ENCODE measurements at regions not wholly inside any gene's neighbourhood (a gene's known extent, or its start where the extent isn't known, plus 50 kb on each side); places are given as distances from the start of the nearest gene placed in this dataset.

DNA sequence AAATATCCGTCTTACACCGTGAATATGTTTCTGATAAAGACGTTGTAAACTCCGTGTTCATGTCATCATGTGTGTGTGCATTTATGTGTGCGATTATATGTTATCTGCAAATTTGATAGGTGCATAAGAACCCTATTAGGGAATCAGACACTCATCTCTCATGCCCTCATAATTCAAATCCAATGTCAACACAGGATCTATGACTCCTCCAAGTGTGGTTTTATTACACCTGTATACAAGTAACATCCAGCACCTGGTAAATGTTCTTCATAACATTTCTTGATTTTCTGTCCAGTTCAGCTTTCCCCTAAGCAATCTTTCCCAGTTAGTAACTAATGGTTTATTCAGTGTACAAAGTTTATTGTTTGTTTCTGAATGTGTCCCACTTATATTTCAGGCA is 681.9 kb downstream of the CDH11 start:
- H3K4me1 ChIP-seq (ENCODE audit: control insufficient read depth in 1 of 2, insufficient read depth in 2 of 2, low read length in 2 of 2), result no peaks in the 10 kb centered on the region
- no peak overlapping the region for H3K27ac ChIP-seq (ENCODE audit: low read depth, low read length)
- H3K9ac ChIP-seq (ENCODE audit: low read depth in 1 of 2, low read length in 2 of 2), result no peak overlapping the region
- no peaks in the 10 kb centered on the region for H3K36me3 ChIP-seq (ENCODE audit: control insufficient read depth in 1 of 2, insufficient read depth in 2 of 2, low read length in 2 of 2)
- peaks cover 0 to 3% of the 10 kb centered on the region in 2 donors for H3K9me3 ChIP-seq (ENCODE audit: control insufficient read depth in 1 of 2, low read length in 2 of 2)
- no peaks in the 10 kb centered on the region for H3K27me3 ChIP-seq (ENCODE audit: control insufficient read depth in 1 of 2, insufficient read depth in 2 of 2, low read length in 2 of 2)
- no peak overlapping the region for H3K4me3 ChIP-seq (ENCODE audit: low read depth in 1 of 2, low read length in 2 of 2)

DNA sequence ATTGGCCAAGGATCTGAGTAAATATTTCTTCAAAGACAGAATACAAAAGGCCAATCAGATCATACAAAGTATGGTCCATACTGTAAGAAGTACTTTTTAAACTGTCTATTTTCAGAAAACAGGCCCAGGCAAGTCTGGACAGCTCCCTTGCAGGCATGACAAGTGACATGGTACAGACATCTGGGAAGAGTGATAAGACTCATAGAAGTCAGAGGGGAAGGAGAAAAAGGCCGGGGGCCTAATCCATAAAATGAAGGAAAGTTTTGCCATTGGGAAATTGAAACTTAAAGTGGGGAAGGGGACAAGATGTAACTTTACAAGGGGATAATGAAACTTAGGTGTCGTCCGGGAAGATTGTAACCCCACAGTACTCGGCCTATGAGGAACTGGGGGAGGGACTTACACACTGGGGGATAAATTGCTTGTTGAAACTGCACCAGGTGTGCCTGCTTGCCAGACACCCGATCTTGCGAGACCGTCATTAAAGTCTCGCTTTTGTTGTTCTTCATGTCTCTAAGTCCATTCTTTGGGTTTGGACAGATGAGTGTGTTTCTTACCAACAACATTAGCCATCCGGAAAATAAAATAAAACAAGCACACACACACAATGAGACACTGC is 684.0 kb downstream of the CDH11 start:
- Histone ChIP-seq H3K9ac (ENCODE audit: low read depth in 1 of 2, low read length in 2 of 2) (no peak overlapping the region), H3K4me1 (ENCODE audit: control insufficient read depth in 1 of 2, insufficient read depth in 2 of 2, low read length in 2 of 2) (no peaks in the 10 kb centered on the region), H3K9me3 (ENCODE audit: control insufficient read depth in 1 of 2, low read length in 2 of 2) (peaks cover 0 to 3% of the 10 kb centered on the region in 2 donors), H3K27me3 (ENCODE audit: control insufficient read depth in 1 of 2, insufficient read depth in 2 of 2, low read length in 2 of 2) (no peaks in the 10 kb centered on the region), H3K4me3 (ENCODE audit: low read depth in 1 of 2, low read length in 2 of 2) (no peak overlapping the region), H3K27ac (ENCODE audit: low read depth, low read length) (no peak overlapping the region), H3K36me3 (ENCODE audit: control insufficient read depth in 1 of 2, insufficient read depth in 2 of 2, low read length in 2 of 2) (no peaks in the 10 kb centered on the region)

DNA sequence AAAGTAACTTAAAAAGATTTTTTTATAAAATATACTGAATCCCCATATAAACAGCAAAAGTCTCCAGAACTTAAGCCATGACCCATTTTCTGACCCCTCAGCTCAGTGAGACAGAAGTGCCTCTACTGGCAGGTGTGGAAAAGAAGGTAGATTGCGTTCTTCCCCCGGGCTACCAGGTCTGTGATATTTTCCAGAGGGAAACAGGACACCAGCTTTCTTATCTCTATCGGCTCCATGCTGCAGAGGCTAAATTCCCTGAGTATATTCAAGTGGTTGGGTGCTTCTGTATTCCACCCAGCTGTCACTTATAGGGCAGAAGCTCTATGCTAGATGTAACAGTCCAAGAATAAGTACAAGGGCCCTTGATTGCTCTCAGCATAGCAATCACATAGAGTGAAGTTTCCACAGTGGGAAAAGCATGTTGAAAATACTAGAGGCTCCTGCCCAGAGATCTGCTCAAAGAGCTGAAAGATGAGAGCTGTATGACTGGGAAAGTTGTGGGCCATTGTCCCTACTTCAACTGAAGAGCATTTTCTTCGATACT is 687.3 kb downstream of the CDH11 start:
- Histone ChIP-seq H3K9me3 (ENCODE audit: control insufficient read depth in 1 of 2, low read length in 2 of 2) (peaks cover 3% of the 10 kb centered on the region in 2 donors), H3K27me3 (ENCODE audit: control insufficient read depth in 1 of 2, insufficient read depth in 2 of 2, low read length in 2 of 2) (no peaks in the 10 kb centered on the region), H3K27ac (ENCODE audit: low read depth, low read length) (no peak overlapping the region), H3K36me3 (ENCODE audit: control insufficient read depth in 1 of 2, insufficient read depth in 2 of 2, low read length in 2 of 2) (no peaks in the 10 kb centered on the region), H3K9ac (ENCODE audit: low read depth in 1 of 2, low read length in 2 of 2) (no peak overlapping the region), H3K4me3 (ENCODE audit: low read depth in 1 of 2, low read length in 2 of 2) (no peak overlapping the region), H3K4me1 (ENCODE audit: control insufficient read depth in 1 of 2, insufficient read depth in 2 of 2, low read length in 2 of 2) (no peaks in the 10 kb centered on the region)

DNA sequence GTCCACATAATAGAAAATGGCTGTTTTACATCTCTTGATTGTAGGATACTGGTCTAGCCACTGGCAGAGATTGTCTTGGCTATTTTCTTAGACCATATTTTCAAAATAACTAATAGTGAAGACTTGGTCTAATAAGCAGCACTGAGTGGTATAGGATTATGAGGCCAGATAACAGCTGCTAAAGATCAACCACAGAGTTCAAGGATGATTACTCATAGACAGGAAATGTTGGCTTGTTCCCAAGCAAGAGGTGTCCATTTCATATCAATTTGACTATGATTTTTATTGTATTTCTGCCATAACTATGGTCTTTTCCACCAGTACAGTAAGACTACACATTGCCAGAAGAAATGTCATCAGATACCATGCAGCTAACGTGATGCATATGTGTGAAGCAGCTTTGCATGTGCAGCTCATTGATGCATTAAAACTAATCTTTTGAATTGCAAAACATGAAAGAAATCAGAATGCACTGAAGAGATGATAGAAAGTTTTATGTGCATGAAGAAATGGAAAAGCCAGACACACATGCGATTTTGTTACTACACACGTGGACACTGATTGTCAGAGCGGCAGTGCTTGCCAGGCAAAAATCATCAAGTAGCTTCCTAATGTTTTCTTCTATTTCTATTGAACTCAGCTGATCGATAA is 693.3 kb downstream of the CDH11 start:
- H3K27ac ChIP-seq (ENCODE audit: low read depth, low read length), result no peak overlapping the region
- H3K4me3 ChIP-seq (ENCODE audit: low read depth in 1 of 2, low read length in 2 of 2), result no peak overlapping the region
- no peak overlapping the region for H3K9ac ChIP-seq (ENCODE audit: low read depth in 1 of 2, low read length in 2 of 2)
- no peaks in the 10 kb centered on the region for H3K27me3 ChIP-seq (ENCODE audit: control insufficient read depth in 1 of 2, insufficient read depth in 2 of 2, low read length in 2 of 2)
- H3K36me3 ChIP-seq (ENCODE audit: control insufficient read depth in 1 of 2, insufficient read depth in 2 of 2, low read length in 2 of 2), result no peaks in the 10 kb centered on the region
- H3K9me3 ChIP-seq (ENCODE audit: control insufficient read depth in 1 of 2, low read length in 2 of 2), result peaks cover 0 to 3% of the 10 kb centered on the region in 2 donors
- no peaks in the 10 kb centered on the region for H3K4me1 ChIP-seq (ENCODE audit: control insufficient read depth in 1 of 2, insufficient read depth in 2 of 2, low read length in 2 of 2)

DNA sequence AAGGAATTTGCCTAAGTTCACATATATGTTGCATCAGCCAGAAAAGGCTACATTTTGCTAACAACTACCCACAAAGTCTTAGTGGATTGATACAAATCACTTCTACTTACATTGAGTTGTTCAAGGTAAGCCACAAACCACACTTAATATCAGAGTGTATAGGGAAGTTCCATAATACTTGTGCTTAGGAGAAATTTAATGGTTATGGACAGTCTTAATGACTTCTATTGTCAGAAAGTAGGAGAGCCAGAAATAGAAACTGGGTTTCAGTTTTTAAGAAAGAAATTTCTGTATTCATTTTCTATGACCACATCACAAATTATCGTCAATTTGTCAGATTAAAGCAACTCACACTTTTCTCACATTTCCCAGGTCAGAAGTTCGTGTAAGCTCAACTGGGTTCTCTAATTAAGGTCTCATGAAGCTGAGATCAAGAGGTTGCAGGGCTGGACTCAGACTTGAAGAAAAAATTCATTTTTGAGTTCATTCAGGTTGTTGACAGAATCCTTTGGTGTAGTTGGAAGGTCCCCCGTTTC is 695.7 kb downstream of the CDH11 start:
- no peaks in the 10 kb centered on the region for H3K36me3 ChIP-seq (ENCODE audit: control insufficient read depth in 1 of 2, insufficient read depth in 2 of 2, low read length in 2 of 2)
- no peak overlapping the region for H3K9ac ChIP-seq (ENCODE audit: low read depth in 1 of 2, low read length in 2 of 2)
- H3K9me3 ChIP-seq (ENCODE audit: control insufficient read depth in 1 of 2, low read length in 2 of 2), result no peaks in the 10 kb centered on the region
- H3K27me3 ChIP-seq (ENCODE audit: control insufficient read depth in 1 of 2, insufficient read depth in 2 of 2, low read length in 2 of 2), result no peaks in the 10 kb centered on the region
- no peak overlapping the region for H3K4me3 ChIP-seq (ENCODE audit: low read depth in 1 of 2, low read length in 2 of 2)
- no peaks in the 10 kb centered on the region for H3K4me1 ChIP-seq (ENCODE audit: control insufficient read depth in 1 of 2, insufficient read depth in 2 of 2, low read length in 2 of 2)
- no peak overlapping the region for H3K27ac ChIP-seq (ENCODE audit: low read depth, low read length)

DNA sequence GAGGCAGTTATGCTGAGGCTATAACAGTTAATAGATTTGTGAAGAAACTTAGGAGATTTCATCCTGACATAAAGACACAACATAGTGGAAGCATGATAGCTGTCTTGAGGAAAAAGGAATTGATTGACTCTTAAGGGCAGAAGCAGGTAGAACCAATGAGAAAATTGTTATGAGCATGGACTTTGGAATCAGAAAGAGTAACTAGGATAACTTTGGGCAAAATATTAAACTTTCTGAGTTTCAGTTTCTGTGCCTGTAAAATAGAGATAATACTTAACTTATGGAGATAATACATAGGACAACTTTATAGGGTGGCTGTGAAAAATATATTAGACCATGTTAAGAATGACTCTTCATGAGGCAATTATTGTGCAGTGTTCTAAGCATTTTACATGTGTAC is 696.5 kb downstream of the CDH11 start:
- Histone ChIP-seq H3K4me1 (ENCODE audit: control insufficient read depth in 1 of 2, insufficient read depth in 2 of 2, low read length in 2 of 2) (no peaks in the 10 kb centered on the region), H3K36me3 (ENCODE audit: control insufficient read depth in 1 of 2, insufficient read depth in 2 of 2, low read length in 2 of 2) (no peaks in the 10 kb centered on the region), H3K27ac (ENCODE audit: low read depth, low read length) (no peak overlapping the region), H3K4me3 (ENCODE audit: low read depth in 1 of 2, low read length in 2 of 2) (no peak overlapping the region), H3K9ac (ENCODE audit: low read depth in 1 of 2, low read length in 2 of 2) (no peak overlapping the region), H3K9me3 (ENCODE audit: control insufficient read depth in 1 of 2, low read length in 2 of 2) (no peaks in the 10 kb centered on the region), H3K27me3 (ENCODE audit: control insufficient read depth in 1 of 2, insufficient read depth in 2 of 2, low read length in 2 of 2) (no peaks in the 10 kb centered on the region)

DNA sequence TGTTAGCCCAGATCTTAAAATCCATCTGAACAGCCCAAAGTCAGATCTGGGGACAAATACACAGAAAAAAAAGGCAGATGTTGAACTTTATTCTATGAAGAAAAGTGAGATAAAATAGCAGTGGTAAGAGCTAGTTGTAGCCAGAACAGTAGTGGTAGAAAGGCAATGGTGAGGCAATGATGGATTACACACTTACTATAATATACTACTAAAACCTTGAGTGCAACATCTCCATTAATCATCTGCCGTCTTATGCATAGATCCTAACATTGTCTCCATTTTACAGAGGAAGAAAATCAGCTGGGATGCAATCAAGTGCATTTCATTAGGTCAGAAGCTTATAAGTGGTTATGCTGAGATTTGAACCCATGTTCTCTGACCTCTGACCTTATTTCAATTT is 699.6 kb downstream of the CDH11 start:
- Histone ChIP-seq H3K4me1 (ENCODE audit: control insufficient read depth in 1 of 2, insufficient read depth in 2 of 2, low read length in 2 of 2) (no peaks in the 10 kb centered on the region), H3K27me3 (ENCODE audit: control insufficient read depth in 1 of 2, insufficient read depth in 2 of 2, low read length in 2 of 2) (no peaks in the 10 kb centered on the region), H3K27ac (ENCODE audit: low read depth, low read length) (no peak overlapping the region), H3K36me3 (ENCODE audit: control insufficient read depth in 1 of 2, insufficient read depth in 2 of 2, low read length in 2 of 2) (no peaks in the 10 kb centered on the region), H3K4me3 (ENCODE audit: low read depth in 1 of 2, low read length in 2 of 2) (no peak overlapping the region), H3K9ac (ENCODE audit: low read depth in 1 of 2, low read length in 2 of 2) (no peak overlapping the region), H3K9me3 (ENCODE audit: control insufficient read depth in 1 of 2, low read length in 2 of 2) (no peaks in the 10 kb centered on the region)

DNA sequence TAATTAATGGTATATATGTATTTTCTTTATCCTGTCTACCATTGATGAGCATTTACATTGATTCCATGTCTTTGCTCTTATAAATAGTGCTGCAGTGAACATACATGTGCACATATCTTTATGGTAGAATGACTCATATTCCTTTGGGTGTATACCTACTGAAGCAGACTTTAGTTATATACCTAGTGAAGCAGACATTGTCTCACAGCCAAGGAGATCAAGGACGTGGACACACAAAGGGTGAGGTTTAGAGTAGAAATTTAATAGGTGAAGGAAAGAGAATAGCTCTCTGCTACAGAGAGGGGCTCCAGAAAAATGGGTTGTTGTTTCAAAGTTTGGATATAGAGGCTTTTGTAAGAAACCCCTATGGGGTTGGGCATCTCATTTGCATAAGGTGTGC is 700.3 kb downstream of the CDH11 start:
- no peaks in the 10 kb centered on the region for H3K27me3 ChIP-seq (ENCODE audit: control insufficient read depth in 1 of 2, insufficient read depth in 2 of 2, low read length in 2 of 2)
- no peaks in the 10 kb centered on the region for H3K36me3 ChIP-seq (ENCODE audit: control insufficient read depth in 1 of 2, insufficient read depth in 2 of 2, low read length in 2 of 2)
- no peak overlapping the region for H3K4me3 ChIP-seq (ENCODE audit: low read depth in 1 of 2, low read length in 2 of 2)
- H3K9me3 ChIP-seq (ENCODE audit: control insufficient read depth in 1 of 2, low read length in 2 of 2), result no peaks in the 10 kb centered on the region
- no peak overlapping the region for H3K27ac ChIP-seq (ENCODE audit: low read depth, low read length)
- H3K4me1 ChIP-seq (ENCODE audit: control insufficient read depth in 1 of 2, insufficient read depth in 2 of 2, low read length in 2 of 2), result no peaks in the 10 kb centered on the region
- no peak overlapping the region for H3K9ac ChIP-seq (ENCODE audit: low read depth in 1 of 2, low read length in 2 of 2)

DNA sequence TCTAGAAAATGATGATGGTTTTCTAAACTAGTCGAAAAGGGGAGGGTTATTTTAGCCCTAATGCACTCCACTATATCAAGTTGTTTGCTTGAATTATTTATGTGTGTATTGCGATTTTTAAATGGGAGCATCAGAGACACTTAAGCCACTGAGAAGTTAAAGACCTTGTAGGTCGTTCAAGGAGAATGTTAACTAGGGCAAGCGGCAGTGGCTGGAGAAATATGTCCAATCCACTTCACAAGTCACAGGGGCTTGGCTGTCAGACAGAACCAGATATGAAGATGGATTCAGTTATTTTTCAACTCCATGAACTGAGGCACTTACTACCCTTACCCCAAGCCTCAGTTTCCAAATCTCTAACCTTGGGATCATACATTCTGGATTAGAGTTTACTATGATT is 702.0 kb downstream of the CDH11 start:
- Histone ChIP-seq H3K4me1 (ENCODE audit: control insufficient read depth in 1 of 2, insufficient read depth in 2 of 2, low read length in 2 of 2) (no peaks in the 10 kb centered on the region), H3K4me3 (ENCODE audit: low read depth in 1 of 2, low read length in 2 of 2) (no peak overlapping the region), H3K36me3 (ENCODE audit: control insufficient read depth in 1 of 2, insufficient read depth in 2 of 2, low read length in 2 of 2) (no peaks in the 10 kb centered on the region), H3K27ac (ENCODE audit: low read depth, low read length) (no peak overlapping the region), H3K27me3 (ENCODE audit: control insufficient read depth in 1 of 2, insufficient read depth in 2 of 2, low read length in 2 of 2) (no peaks in the 10 kb centered on the region), H3K9me3 (ENCODE audit: control insufficient read depth in 1 of 2, low read length in 2 of 2) (no peaks in the 10 kb centered on the region), H3K9ac (ENCODE audit: low read depth in 1 of 2, low read length in 2 of 2) (no peak overlapping the region)

DNA sequence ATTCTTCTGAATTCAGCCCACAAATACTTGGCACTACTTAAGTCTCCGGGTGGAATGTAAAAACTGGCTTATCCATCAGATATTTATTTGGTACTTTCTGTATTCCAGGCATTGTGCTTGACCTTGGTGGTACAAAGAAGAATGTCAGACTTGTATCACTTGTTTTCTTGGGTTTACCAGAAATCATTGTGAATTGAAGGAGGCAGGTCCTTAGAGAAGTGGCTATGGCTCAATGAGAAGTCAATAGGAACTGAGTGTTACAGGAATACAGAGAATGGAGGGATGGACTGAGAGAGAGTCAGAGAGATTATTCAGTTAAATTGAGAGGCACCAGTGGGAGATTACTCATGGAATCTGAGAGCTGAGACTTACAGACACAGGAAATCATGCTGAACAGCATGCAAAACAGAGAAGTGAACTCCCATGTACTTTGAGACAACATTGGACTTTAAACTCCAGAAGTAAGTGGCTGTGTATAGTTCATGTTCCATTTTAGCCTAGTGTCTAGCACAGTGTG is 704.1 kb downstream of the CDH11 start:
- Histone ChIP-seq H3K9ac (ENCODE audit: low read depth in 1 of 2, low read length in 2 of 2) (no peak overlapping the region), H3K36me3 (ENCODE audit: control insufficient read depth in 1 of 2, insufficient read depth in 2 of 2, low read length in 2 of 2) (no peaks in the 10 kb centered on the region), H3K27ac (ENCODE audit: low read depth, low read length) (peak overlapping the region; percentile 17), H3K27me3 (ENCODE audit: control insufficient read depth in 1 of 2, insufficient read depth in 2 of 2, low read length in 2 of 2) (no peaks in the 10 kb centered on the region), H3K9me3 (ENCODE audit: control insufficient read depth in 1 of 2, low read length in 2 of 2) (no peaks in the 10 kb centered on the region), H3K4me3 (ENCODE audit: low read depth in 1 of 2, low read length in 2 of 2) (no peak overlapping the region), H3K4me1 (ENCODE audit: control insufficient read depth in 1 of 2, insufficient read depth in 2 of 2, low read length in 2 of 2) (no peaks in the 10 kb centered on the region)
